ENCODE measurements at regions not wholly inside any gene's neighbourhood (a gene's known extent, or its start where the extent isn't known, plus 50 kb on each side); places are given as distances from the start of the nearest gene placed in this dataset.

DNA sequence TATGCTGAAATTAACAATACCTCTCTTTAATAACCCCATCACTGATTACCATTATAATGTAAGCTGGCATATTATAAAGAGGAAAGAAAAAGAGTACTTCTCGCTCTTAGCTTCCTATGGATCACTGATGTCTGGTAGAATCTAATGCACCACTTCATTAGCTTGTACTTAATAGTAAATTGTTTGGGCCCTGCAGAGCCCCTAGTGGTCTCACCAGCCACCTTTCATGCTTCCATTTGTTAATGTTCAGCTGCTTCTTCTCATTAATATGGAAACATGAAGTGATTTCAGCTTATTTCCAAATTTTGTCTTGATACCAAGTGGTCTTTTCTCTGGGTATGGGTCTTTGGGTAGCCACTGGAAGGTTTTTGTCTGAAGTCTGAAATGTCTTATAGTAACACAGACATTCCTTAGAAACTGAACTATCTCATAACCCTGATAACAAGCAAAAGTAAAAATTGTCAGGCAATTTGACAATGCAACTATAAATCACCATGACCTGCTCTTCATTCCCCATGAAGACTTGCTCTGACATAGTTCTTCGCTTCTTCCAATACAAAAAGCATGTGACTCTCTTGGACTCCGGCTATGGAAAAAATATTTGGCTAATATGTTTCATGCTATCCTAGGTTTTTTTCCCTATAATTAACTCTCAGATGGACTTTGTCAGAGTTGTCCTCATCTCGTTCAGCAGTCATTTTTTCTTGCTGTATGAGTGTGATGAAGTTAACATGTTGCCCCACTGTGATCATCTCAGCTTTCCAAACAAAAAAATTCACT, 395.8 kb upstream of the MARCKS start:
- DNase-seq: peak; percentile 55
- no peaks in the 10 kb centered on the region for H3K36me3 ChIP-seq (replicated peaks)
- TF ChIP-seq, protein P1, sequence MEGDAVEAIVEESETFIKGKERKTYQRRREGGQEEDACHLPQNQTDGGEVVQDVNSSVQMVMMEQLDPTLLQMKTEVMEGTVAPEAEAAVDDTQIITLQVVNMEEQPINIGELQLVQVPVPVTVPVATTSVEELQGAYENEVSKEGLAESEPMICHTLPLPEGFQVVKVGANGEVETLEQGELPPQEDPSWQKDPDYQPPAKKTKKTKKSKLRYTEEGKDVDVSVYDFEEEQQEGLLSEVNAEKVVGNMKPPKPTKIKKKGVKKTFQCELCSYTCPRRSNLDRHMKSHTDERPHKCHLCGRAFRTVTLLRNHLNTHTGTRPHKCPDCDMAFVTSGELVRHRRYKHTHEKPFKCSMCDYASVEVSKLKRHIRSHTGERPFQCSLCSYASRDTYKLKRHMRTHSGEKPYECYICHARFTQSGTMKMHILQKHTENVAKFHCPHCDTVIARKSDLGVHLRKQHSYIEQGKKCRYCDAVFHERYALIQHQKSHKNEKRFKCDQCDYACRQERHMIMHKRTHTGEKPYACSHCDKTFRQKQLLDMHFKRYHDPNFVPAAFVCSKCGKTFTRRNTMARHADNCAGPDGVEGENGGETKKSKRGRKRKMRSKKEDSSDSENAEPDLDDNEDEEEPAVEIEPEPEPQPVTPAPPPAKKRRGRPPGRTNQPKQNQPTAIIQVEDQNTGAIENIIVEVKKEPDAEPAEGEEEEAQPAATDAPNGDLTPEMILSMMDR (IDR thresholded peaks at IDR 0.05; ENCODE audit: low read depth, low read length, missing control alignments): peak; percentile 69
- in situ Hi-C loops (cut with HindIII; ENCODE audit: low pct_ligation_motif_present, low sequenced_read_pairs): no loop called here
- no peak overlapping the region for H3K4me3 ChIP-seq (ENCODE audit: low read depth, low read length)
- H3K27ac ChIP-seq: peak overlapping the region; percentile 68
- no peaks in the 10 kb centered on the region for H3K27me3 ChIP-seq (replicated peaks)

DNA sequence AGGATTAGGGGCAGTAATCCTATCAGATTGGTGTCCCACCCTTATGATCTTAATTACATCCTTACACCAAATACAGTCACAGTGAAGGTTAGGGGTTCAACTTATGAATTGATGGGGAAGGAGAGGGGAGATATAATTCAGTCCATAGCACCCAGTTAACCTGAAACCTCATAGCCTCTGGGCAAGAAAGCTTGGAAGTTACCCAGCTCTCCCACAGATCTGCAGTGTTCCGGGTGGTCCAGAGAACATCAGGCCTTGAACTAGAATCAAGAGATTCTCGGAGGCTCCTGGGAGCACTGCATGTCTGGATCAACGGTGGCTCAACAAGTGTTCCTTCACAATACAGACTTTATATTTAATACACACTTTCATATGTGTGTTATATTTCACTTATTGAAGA, 392.6 kb upstream of the MARCKS start:
- Histone ChIP-seq H3K27ac (peak overlapping the region; percentile 78), H3K4me3 (ENCODE audit: low read depth, low read length) (no peak overlapping the region), H3K36me3 (replicated peaks) (no peaks in the 10 kb centered on the region), H3K27me3 (replicated peaks) (no peaks in the 10 kb centered on the region)
- TF ChIP-seq, protein P1 (IDR thresholded peaks at IDR 0.05; ENCODE audit: low read depth, low read length, missing control alignments): no peak
- in situ Hi-C loops (cut with HindIII; ENCODE audit: low pct_ligation_motif_present, low sequenced_read_pairs): no loop called here
- DNase-seq: no peak

GRCh38 chr6:113464960-113465359, 392.2 kb upstream of the MARCKS start:
- Histone ChIP-seq H3K27me3 (replicated peaks) (no peaks in the 10 kb centered on the region), H3K27ac (peak overlapping the region; percentile 78), H3K4me3 (ENCODE audit: low read depth, low read length) (no peak overlapping the region), H3K36me3 (replicated peaks) (no peaks in the 10 kb centered on the region)
- DNase-seq: peak; percentile 72
- in situ Hi-C loops (cut with HindIII; ENCODE audit: low pct_ligation_motif_present, low sequenced_read_pairs): no loop called here
- TF ChIP-seq, protein P1 (IDR thresholded peaks at IDR 0.05; ENCODE audit: low read depth, low read length, missing control alignments): no peak

DNA sequence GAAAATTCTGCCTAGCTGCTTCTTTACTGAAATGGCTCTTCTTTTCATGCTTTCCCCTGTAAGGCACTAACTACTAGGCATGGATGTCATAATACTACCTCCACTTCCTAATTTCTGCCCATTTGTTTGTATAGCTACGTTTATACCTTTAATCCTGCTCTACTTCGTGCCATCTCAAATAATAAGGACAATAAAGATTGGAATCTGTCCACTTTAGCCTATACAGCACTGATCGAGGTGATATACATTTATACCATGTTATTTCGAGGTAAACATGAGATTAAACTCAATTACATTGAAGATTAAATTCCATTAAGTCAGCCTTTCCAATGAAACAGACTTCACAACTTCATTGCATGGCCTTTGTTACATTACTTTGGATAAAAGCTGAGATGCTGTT, 390.6 kb upstream of the MARCKS start:
- in situ Hi-C loops (cut with HindIII; ENCODE audit: low pct_ligation_motif_present, low sequenced_read_pairs): no loop called here
- no peak overlapping the region for H3K4me3 ChIP-seq (ENCODE audit: low read depth, low read length)
- TF ChIP-seq, protein P1 (IDR thresholded peaks at IDR 0.05; ENCODE audit: low read depth, low read length, missing control alignments): no peak
- no peaks in the 10 kb centered on the region for H3K36me3 ChIP-seq (replicated peaks)
- no peak for DNase-seq
- H3K27me3 ChIP-seq (replicated peaks): no peaks in the 10 kb centered on the region
- H3K27ac ChIP-seq: no peak overlapping the region

DNA sequence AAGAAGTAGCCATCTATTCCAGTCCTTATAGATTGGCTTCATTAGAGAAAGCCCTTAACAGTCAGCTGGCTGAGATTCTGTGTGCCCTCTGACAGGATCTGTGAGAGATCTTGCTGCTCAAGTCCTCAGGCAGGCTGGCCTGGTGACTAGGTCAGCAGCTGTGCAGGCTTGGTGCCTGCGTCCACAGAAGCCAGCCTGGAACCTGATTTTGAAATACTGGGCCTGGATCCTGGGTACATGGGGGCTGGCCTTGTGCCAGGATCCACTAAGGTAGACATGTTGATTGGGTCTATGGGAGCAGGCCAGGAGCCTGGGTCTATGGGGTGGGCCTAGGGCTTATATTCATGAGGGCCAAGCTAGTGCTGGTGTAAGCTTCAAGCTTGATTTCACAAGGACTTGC, 381.8 kb upstream of the MARCKS start:
- no peak for DNase-seq
- in situ Hi-C loops (cut with HindIII; ENCODE audit: low pct_ligation_motif_present, low sequenced_read_pairs): no loop called here
- H3K27ac ChIP-seq: no peak overlapping the region
- no peak overlapping the region for H3K4me3 ChIP-seq (ENCODE audit: low read depth, low read length)
- no peaks in the 10 kb centered on the region for H3K27me3 ChIP-seq (replicated peaks)
- TF ChIP-seq, protein P1 (IDR thresholded peaks at IDR 0.05; ENCODE audit: low read depth, low read length, missing control alignments): no peak
- H3K36me3 ChIP-seq (replicated peaks): no peaks in the 10 kb centered on the region
